Bronchial epithelial cell (primary cell): ENCODE measurements at regions not wholly inside any gene's neighbourhood (a gene's known extent, or its start where the extent isn't known, plus 50 kb on each side); places are given as distances from the start of the nearest gene placed in this dataset.

ENCODE experiments used
- DNase-seq: peaks from one replicate; pipeline ENCODE4 v3.0.0-alpha.2; 2010; ENCODE audit warnings: low read depth
- FAIRE-seq: peaks from 2 replicates; lab custom pipeline; 2011; peaks lifted over from hg19 to GRCh38; lab: Jason Lieb, UNC
- H3K27me3 ChIP-seq: 2 replicates; pipeline ENCODE4 v1.5.1; 2011; ENCODE audit warnings: low read length; ENCODE audit not compliant: control insufficient read depth, insufficient read depth
- H3K36me3 ChIP-seq: 2 replicates; pipeline ENCODE4 v1.5.1; 2011; ENCODE audit warnings: low read length; ENCODE audit not compliant: control insufficient read depth, insufficient read depth
- H3K4me3 ChIP-seq: 2 replicates; pipeline ENCODE4 v1.5.1; 2011; ENCODE audit warnings: mild to moderate bottlenecking, low read depth, low read length, control low read depth
- TF ChIP-seq, protein P1 (sequence below): IDR thresholded peaks from 2 replicates; pipeline ENCODE4 v1.5.1; 2011; ENCODE audit warnings: mild to moderate bottlenecking, moderate library complexity, low read length, control low read depth, inconsistent platforms; ENCODE audit not compliant: insufficient read depth, severe bottlenecking

DNA sequence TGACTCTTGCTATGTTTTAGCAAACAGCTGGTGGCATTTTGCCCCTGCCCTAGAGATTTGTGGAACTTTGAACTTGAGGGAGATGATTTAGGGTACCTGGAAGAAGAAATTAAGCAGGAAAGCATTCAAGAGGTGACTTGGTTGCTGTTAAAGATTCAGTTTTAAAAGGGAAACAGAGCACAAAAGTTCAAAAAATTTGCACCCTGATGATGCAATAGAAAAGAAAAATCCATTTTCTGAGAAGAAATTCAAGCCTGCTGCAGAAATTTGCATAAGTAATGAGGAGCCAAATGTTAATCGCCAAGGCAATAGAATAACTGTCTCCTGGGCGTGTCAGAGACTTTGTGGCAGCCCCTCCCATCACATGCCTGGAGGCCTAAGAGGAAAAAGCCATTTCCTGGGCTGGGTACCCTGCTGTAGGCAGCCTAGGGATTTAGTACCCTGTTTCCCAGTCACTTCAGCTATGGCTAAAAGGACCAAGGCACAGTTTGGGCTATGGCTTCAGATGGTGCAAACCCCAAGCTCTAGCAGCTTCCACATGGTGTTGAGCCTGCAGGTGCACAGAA is 958.5 kb upstream of the MIR17HG start:
- TF ChIP-seq, protein P1, sequence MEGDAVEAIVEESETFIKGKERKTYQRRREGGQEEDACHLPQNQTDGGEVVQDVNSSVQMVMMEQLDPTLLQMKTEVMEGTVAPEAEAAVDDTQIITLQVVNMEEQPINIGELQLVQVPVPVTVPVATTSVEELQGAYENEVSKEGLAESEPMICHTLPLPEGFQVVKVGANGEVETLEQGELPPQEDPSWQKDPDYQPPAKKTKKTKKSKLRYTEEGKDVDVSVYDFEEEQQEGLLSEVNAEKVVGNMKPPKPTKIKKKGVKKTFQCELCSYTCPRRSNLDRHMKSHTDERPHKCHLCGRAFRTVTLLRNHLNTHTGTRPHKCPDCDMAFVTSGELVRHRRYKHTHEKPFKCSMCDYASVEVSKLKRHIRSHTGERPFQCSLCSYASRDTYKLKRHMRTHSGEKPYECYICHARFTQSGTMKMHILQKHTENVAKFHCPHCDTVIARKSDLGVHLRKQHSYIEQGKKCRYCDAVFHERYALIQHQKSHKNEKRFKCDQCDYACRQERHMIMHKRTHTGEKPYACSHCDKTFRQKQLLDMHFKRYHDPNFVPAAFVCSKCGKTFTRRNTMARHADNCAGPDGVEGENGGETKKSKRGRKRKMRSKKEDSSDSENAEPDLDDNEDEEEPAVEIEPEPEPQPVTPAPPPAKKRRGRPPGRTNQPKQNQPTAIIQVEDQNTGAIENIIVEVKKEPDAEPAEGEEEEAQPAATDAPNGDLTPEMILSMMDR, result no peak
- DNase-seq (no peak), FAIRE-seq (no peak)
- Histone ChIP-seq H3K27me3 (no peaks in the 10 kb centered on the region), H3K4me3 (no peak overlapping the region), H3K36me3 (no peaks in the 10 kb centered on the region)

DNA sequence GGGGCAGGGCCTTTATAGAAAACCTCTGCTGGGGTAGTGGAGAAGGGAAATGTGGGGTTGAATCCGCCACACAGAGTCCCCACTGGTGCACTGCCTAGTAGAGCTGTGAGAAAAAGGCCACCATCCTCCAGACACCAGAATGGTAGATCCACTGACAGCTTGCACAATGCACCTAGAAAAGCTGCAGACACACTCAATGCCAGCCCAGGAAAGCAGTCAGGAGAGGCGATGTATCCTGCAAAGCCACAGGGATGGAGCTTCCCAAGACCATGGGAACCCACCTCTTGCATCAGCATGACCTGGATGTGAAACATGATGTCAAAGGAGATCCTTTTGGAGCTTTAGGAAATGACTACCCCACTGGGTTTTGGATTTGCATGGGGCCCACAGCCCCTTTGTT is 958.0 kb upstream of the MIR17HG start:
- Histone ChIP-seq H3K4me3 (no peak overlapping the region), H3K27me3 (no peaks in the 10 kb centered on the region), H3K36me3 (no peaks in the 10 kb centered on the region)
- no peak for DNase-seq
- FAIRE-seq, result no peak
- TF ChIP-seq, protein P1, result no peak

DNA sequence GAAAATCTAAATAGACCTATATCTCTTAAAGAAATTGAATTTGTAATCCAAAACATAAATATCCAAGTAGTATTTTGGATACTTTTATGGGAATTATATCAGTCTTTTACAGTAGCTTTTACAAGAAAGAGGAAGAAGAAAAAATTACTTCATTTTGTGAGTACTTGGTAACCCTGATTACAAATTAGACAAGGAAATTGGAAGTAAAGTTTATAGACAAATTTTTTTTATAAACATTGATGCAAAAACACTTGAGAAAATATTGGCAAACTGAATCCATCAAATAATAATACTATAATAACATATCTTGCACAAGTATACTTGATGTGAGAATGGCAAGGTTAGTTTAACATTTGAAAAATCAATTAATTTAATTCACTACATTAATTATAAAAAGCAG is 954.1 kb upstream of the MIR17HG start:
- TF ChIP-seq, protein P1, result no peak
- DNase-seq, result no peak
- no peak for FAIRE-seq
- Histone ChIP-seq H3K36me3 (no peaks in the 10 kb centered on the region), H3K4me3 (no peak overlapping the region), H3K27me3 (no peaks in the 10 kb centered on the region)

DNA sequence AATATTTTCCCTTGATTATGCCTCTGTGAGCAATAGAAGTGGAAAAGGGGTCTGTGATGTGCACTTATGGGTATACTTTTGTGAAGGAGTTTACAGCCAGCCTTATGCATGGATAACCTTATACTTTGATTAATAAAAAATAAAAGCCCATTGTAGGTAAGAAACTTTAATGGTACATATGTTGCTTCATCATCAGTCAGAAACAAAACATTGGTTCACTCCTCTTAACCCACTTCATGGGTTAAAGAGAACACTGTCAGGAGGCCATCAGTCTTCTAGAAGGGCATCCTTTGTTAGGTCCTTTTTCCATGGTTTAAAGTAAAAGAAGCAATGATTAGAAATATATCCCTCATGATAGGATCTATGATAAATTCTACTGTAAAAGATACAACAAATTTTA is 952.1 kb upstream of the MIR17HG start:
- Histone ChIP-seq H3K27me3 (no peaks in the 10 kb centered on the region), H3K4me3 (no peak overlapping the region), H3K36me3 (no peaks in the 10 kb centered on the region)
- DNase-seq, result no peak
- TF ChIP-seq, protein P1, result no peak
- FAIRE-seq, result no peak

DNA sequence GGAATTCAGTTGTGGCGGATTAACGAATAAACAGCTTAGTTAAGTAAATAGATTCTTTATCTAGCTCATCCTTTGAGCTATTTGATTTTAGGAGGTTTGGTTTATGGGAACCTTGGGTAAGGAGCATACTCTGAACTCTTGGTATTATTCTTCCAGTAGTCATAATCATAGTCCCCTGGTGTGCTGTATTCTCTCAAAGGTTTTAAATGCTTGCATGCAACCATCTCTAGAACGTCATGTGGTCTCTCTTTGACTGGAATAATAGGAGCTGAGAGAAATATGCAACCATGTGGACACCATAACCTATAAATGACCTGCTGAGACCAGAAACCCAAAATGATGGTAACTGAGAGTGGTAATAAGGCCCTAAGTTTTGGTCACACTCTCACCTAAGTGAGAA is 951.6 kb upstream of the MIR17HG start:
- Histone ChIP-seq H3K4me3 (no peak overlapping the region), H3K36me3 (no peaks in the 10 kb centered on the region), H3K27me3 (no peaks in the 10 kb centered on the region)
- TF ChIP-seq, protein P1, result no peak
- FAIRE-seq, result no peak
- DNase-seq, result no peak

DNA sequence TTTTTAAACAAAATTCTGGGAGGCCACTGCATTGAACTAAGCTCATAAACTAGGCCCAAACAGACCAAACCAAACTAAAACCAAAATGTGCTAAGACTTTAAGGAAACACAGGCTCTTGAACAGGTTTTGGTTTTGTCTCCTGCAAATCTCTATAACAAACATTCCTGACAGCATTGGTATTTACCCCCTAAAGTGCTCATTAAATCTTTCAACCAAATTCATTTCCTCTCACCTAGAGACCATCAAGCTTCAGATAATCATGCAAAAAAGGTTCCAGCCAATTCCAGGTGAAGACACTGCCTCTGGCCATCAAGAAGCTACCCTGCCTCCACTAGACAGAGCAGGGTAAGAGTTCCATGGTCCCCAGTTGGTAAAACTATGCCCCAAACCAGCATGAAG is 951.2 kb upstream of the MIR17HG start:
- Histone ChIP-seq H3K27me3 (no peaks in the 10 kb centered on the region), H3K4me3 (no peak overlapping the region), H3K36me3 (no peaks in the 10 kb centered on the region)
- no peak for DNase-seq
- TF ChIP-seq, protein P1, result no peak
- FAIRE-seq, result no peak
